ENCODE measurements at regions not wholly inside any gene's neighbourhood (a gene's known extent, or its start where the extent isn't known, plus 50 kb on each side); places are given as distances from the start of the nearest gene placed in this dataset.

GRCh38 chr22:49660794-49661781, 166.6 kb downstream of the BRD1 start:
- H3K4me3 ChIP-seq (ENCODE audit: low read length), result no peak overlapping the region
- Mint-ChIP-seq H3K36me3 (peaks cover 6% of the 10 kb centered on the region), H3K9me3 (no peaks in the 10 kb centered on the region), H3K27me3 (ENCODE audit: low read depth in 2 of 2) (no peaks in the 10 kb centered on the region), H3K27ac (no peak overlapping the region), H3K4me3 (no peak overlapping the region), H3K4me1 (peaks cover 17 to 22% of the 10 kb centered on the region in 2 donors)
- H3K4me1 ChIP-seq (ENCODE audit: control insufficient read depth, insufficient read depth, low read length), result peaks cover 18% of the 10 kb centered on the region
- no peak overlapping the region for H3K27ac ChIP-seq (ENCODE audit: low read length)
- no peaks in the 10 kb centered on the region for H3K9me3 ChIP-seq (ENCODE audit: control insufficient read depth, insufficient read depth, low read length)
- no peaks in the 10 kb centered on the region for H3K27me3 ChIP-seq (ENCODE audit: control insufficient read depth, insufficient read depth, low read length)
- ATAC-seq, result no peak
- WGBS (ENCODE audit: insufficient coverage), result 87% methylated on average over 40 of the region's 40 CpGs
- H3K36me3 ChIP-seq (ENCODE audit: control insufficient read depth, insufficient read depth, low read length), result no peaks in the 10 kb centered on the region
- intact Hi-C loops (cut with micrococcal nuclease), result no loop called here
- DNase-seq, result no peak
- no peak for TF ChIP-seq CTCF (IDR thresholded peaks at IDR 0.05)

GRCh38 chr22:49660321-49660720, 167.4 kb downstream of the BRD1 start:
- Mint-ChIP-seq H3K4me3 (no peak overlapping the region), H3K27me3 (ENCODE audit: low read depth in 2 of 2) (no peaks in the 10 kb centered on the region), H3K9me3 (no peaks in the 10 kb centered on the region), H3K27ac (no peak overlapping the region), H3K36me3 (peaks cover 6% of the 10 kb centered on the region), H3K4me1 (peaks cover 25 to 27% of the 10 kb centered on the region in 2 donors)
- H3K27me3 ChIP-seq (ENCODE audit: control insufficient read depth, insufficient read depth, low read length), result no peaks in the 10 kb centered on the region
- H3K27ac ChIP-seq (ENCODE audit: low read length), result no peak overlapping the region
- H3K9me3 ChIP-seq (ENCODE audit: control insufficient read depth, insufficient read depth, low read length), result no peaks in the 10 kb centered on the region
- intact Hi-C loops (cut with micrococcal nuclease), result no loop called here
- ATAC-seq (no peak), DNase-seq (no peak)
- 95% methylated on average over 16 of the region's 16 CpGs for WGBS (ENCODE audit: insufficient coverage)
- no peak overlapping the region for H3K4me3 ChIP-seq (ENCODE audit: low read length)
- H3K4me1 ChIP-seq (ENCODE audit: control insufficient read depth, insufficient read depth, low read length), result peaks cover 26% of the 10 kb centered on the region
- no peak for TF ChIP-seq CTCF (IDR thresholded peaks at IDR 0.05)
- peaks cover under 1% of the 10 kb centered on the region for H3K36me3 ChIP-seq (ENCODE audit: control insufficient read depth, insufficient read depth, low read length)

GRCh38 chr22:49659924-49660315, 167.8 kb downstream of the BRD1 start:
- H3K9me3 ChIP-seq (ENCODE audit: control insufficient read depth, insufficient read depth, low read length), result no peaks in the 10 kb centered on the region
- no peaks in the 10 kb centered on the region for H3K9me3 Mint-ChIP-seq

More at GRCh38 chr22:49659924-49660315, 167.8 kb downstream of the BRD1 start:
- Histone ChIP-seq H3K36me3 (ENCODE audit: control insufficient read depth, insufficient read depth, low read length) (peaks cover 4% of the 10 kb centered on the region), H3K4me1 (ENCODE audit: control insufficient read depth, insufficient read depth, low read length) (peaks cover 30% of the 10 kb centered on the region), H3K27ac (ENCODE audit: low read length) (no peak overlapping the region), H3K4me3 (ENCODE audit: low read length) (no peak overlapping the region), H3K27me3 (ENCODE audit: control insufficient read depth, insufficient read depth, low read length) (no peaks in the 10 kb centered on the region)
- no peak overlapping the region for H3K27ac Mint-ChIP-seq
- no peak overlapping the region for H3K4me3 Mint-ChIP-seq
- no peak for DNase-seq
- H3K36me3 Mint-ChIP-seq, result peaks cover 6% of the 10 kb centered on the region
- no peak for ATAC-seq
- intact Hi-C loops (cut with micrococcal nuclease), result no loop called here
- H3K4me1 Mint-ChIP-seq, result peaks cover 26 to 31% of the 10 kb centered on the region in 2 donors
- no peak for TF ChIP-seq CTCF (IDR thresholded peaks at IDR 0.05)
- WGBS (ENCODE audit: insufficient coverage), result 90% methylated on average over 19 of the region's 19 CpGs
- no peaks in the 10 kb centered on the region for H3K27me3 Mint-ChIP-seq (ENCODE audit: low read depth in 2 of 2)
